ENCODE measurements at regions not wholly inside any gene's neighbourhood (a gene's known extent, or its start where the extent isn't known, plus 50 kb on each side); places are given as distances from the start of the nearest gene placed in this dataset.
"Not testable (repeated sequence)": the region's sequence is repeated elsewhere in the genome, so short reads cannot be mapped to it uniquely, and the experiment has no call there.

GRCh38 chr11:96578379-96578778, 188.6 kb downstream of the JRKL start:
- 86 to 91% methylated on average over 1 of the region's 1 CpG for WGBS, 2 donors
- Histone ChIP-seq H3K27ac (no peak overlapping the region), H3K9me3 (no peaks in the 10 kb centered on the region), H3K4me1 (no peaks in the 10 kb centered on the region), H3K27me3 (no peaks in the 10 kb centered on the region), H3K36me3 (no peaks in the 10 kb centered on the region), H3K4me3 (no peak overlapping the region)
- no peak for DNase-seq
- intact Hi-C loops (cut with DNase I): no loop called here
- TF ChIP-seq, protein P1, sequence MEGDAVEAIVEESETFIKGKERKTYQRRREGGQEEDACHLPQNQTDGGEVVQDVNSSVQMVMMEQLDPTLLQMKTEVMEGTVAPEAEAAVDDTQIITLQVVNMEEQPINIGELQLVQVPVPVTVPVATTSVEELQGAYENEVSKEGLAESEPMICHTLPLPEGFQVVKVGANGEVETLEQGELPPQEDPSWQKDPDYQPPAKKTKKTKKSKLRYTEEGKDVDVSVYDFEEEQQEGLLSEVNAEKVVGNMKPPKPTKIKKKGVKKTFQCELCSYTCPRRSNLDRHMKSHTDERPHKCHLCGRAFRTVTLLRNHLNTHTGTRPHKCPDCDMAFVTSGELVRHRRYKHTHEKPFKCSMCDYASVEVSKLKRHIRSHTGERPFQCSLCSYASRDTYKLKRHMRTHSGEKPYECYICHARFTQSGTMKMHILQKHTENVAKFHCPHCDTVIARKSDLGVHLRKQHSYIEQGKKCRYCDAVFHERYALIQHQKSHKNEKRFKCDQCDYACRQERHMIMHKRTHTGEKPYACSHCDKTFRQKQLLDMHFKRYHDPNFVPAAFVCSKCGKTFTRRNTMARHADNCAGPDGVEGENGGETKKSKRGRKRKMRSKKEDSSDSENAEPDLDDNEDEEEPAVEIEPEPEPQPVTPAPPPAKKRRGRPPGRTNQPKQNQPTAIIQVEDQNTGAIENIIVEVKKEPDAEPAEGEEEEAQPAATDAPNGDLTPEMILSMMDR (IDR thresholded peaks at IDR 0.05): no peak
- TF ChIP-seq POLR2A (IDR thresholded peaks at IDR 0.05): no peak

- TF ChIP-seq, protein P1 (IDR thresholded peaks at IDR 0.05): no peak
- Histone ChIP-seq H3K9me3 (no peaks in the 10 kb centered on the region), H3K4me1 (no peaks in the 10 kb centered on the region), H3K27me3 (no peaks in the 10 kb centered on the region), H3K36me3 (no peaks in the 10 kb centered on the region), H3K27ac (no peak overlapping the region), H3K4me3 (no peak overlapping the region)
- no peak for DNase-seq
- intact Hi-C loops (cut with DNase I): no loop called here
These were observed 189.8 kb downstream of the JRKL start for GRCh38 chr11:96579656-96580055.

DNA sequence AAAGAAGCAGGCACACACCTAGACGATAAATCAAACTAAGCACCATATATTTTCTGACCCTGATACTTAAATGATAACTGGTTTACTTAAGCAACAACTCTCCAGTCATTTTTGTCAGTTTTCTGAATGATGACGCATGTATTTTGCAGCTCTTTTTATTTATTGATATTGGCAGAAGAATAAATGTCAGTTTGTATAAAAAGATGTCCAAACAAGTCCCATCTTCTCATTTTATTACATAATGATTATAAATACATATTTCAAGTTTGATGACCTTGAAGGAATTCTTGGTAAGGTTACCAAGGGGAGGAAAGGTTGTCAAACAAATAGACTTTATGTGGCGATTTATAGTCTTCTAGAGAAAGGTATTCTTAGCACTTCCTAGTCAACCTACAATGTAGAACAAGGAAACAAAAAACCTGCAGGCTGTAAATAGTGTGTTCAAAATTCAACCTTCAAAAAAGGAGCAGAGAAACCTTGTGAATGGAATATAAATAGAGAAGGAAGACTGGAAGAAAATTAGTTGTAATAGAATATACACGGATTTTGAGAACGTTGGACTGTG, 190.7 kb downstream of the JRKL start:
- Histone ChIP-seq H3K4me3 (no peak overlapping the region), H3K27ac (no peak overlapping the region), H3K27me3 (no peaks in the 10 kb centered on the region), H3K36me3 (no peaks in the 10 kb centered on the region), H3K4me1 (no peaks in the 10 kb centered on the region), H3K9me3 (no peaks in the 10 kb centered on the region)
- TF ChIP-seq, protein P1 (IDR thresholded peaks at IDR 0.05): no peak
- TF ChIP-seq POLR2A (IDR thresholded peaks at IDR 0.05): no peak
- no peak for DNase-seq
- intact Hi-C loops (cut with DNase I): no loop called here
- 57% methylated on average over 5 of the region's 5 CpGs for WGBS, 2 donors

DNA sequence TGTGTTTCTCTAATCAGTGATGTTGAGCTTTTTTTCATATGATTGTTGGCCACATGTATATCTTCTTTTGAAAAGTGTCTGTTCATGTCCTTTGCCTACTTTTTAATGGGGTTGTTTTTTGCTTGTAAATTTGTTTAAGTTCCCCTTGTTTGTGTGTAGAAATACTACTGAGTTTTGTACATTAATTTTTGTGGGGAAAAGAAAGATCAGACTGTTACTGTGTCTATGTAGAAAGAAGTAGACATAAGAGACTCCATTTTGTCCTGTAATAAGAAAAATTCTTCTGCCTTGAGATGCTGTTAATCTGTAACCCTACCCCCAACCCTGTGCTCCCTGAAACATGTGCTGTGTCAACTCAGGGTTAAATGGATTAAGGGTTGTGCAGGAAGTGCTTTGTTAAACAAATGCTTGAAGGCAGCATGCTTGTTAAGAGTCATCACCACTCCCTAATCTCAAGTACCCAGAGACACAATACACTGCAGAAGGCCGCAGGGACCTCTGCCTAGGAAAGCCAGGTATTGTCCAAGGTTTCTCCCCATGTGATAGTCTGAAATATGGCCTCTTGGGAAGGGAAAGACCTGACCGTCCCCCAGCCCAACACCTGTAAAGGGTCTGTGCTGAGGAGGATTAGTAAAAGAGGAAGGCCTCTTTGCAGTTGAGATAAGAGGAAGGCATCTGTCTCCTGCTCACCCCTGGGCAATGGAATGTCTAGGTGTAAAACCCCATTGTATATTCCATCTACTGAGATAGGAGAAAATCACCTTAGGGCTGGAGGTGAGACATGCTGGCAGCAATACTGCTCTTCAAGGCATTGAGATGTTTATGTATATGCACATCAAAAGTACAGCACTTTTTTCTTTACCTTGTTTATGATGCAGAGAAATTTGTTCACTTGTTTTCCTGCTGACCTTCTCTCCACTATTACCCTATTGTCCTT, 196.4 kb downstream of the JRKL start:
- intact Hi-C loops (cut with DNase I); H3K9me3 ChIP-seq: not testable (repeated sequence)
- 11 to 20% methylated on average over 1 of the region's 2 CpGs for WGBS, 2 donors

DNA sequence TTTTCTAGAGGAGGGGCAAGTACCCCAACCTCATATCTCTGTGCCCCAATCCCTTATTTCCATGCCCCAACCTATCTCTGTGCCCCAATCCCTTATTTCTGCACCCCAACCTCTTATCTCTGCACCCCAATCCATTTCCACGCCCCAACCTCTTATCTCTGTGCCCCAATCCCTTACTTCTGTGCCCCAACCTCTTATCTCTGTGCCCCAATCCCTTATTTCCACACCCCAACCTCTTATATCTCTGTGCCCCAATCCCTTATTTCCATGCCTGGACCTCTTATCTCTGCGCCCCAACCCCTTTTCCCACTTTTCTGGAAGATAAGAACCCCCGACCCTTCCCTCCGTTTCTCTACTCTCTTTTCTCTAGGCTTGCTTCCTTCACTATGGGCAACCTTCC, 199.0 kb downstream of the JRKL start:
- H3K27ac ChIP-seq; DNase-seq; H3K4me1 ChIP-seq; H3K27me3 ChIP-seq; H3K9me3 ChIP-seq; H3K4me3 ChIP-seq; intact Hi-C loops (cut with DNase I); H3K36me3 ChIP-seq: not testable (repeated sequence)
- WGBS, 2 donors: 72 to 81% methylated on average over 4 of the region's 4 CpGs

More for the DNA sequence above, 196.4 kb downstream of the JRKL start:
- H3K27me3 ChIP-seq, H3K4me3 ChIP-seq, H3K36me3 ChIP-seq, H3K4me1 ChIP-seq, H3K27ac ChIP-seq, DNase-seq: not testable (repeated sequence)

GRCh38 chr11:96595011-96595410, 205.2 kb downstream of the JRKL start:
- Histone ChIP-seq H3K27me3 (no peaks in the 10 kb centered on the region), H3K4me1 (no peaks in the 10 kb centered on the region), H3K27ac (no peak overlapping the region), H3K4me3 (no peak overlapping the region), H3K9me3 (no peaks in the 10 kb centered on the region), H3K36me3 (no peaks in the 10 kb centered on the region)
- WGBS, 2 donors: 37 to 48% methylated on average over 4 of the region's 4 CpGs
- no peak for DNase-seq
- intact Hi-C loops (cut with DNase I): no loop called here
- TF ChIP-seq, protein P1 (IDR thresholded peaks at IDR 0.05): no peak
- TF ChIP-seq POLR2A (IDR thresholded peaks at IDR 0.05): no peak

Data from esophagus squamous epithelium (tissue), 5 donors.